ENCODE measurements at regions not wholly inside any gene's neighbourhood (a gene's known extent, or its start where the extent isn't known, plus 50 kb on each side); places are given as distances from the start of the nearest gene placed in this dataset.
"Not testable (repeated sequence)": the region's sequence is repeated elsewhere in the genome, so short reads cannot be mapped to it uniquely, and the experiment has no call there.

GRCh38 chr13:52298079-52298661 lies 107.8 kb downstream of the THSD1 start:
- TF ChIP-seq CTCF (IDR thresholded peaks at IDR 0.05; ENCODE audit: insufficient read depth, low read depth, low read length); EZH2 (IDR thresholded peaks at IDR 0.05; ENCODE audit: insufficient read depth, low read length): not testable (repeated sequence)

Measured in astrocyte (in vitro differentiated cells and primary cell).